Upper lobe of left lung (tissue), 4 donors: ENCODE measurements at regions not wholly inside any gene's neighbourhood (a gene's known extent, or its start where the extent isn't known, plus 50 kb on each side); places are given as distances from the start of the nearest gene placed in this dataset.

Source experiments
- CTCF ChIP-seq, 6 experiments: fragments of 450-650 bp in 4 of 6; fragments of 200-600 bp in 2 of 6; sonication (generic) in 2 of 6; IDR thresholded peaks; one replicate each; pipeline ENCODE4 v1.5.1; 2016 to 2019; ENCODE audit warnings: antibody characterized with exemption in 6 of 6
- POLR2A ChIP-seq, 4 donors: fragments of 450-650 bp; IDR thresholded peaks; one replicate each; pipeline ENCODE4 v1.5.1; 2016 to 2017; ENCODE audit warnings: antibody characterized with exemption in 4 of 4, mild to moderate bottlenecking in 2 of 4
- POLR2AphosphoS5 ChIP-seq, 2 donors: sonication (generic); formaldehyde crosslinking; IDR thresholded peaks; one replicate each; pipeline ENCODE4 v1.5.1; 2017; ENCODE audit warnings: antibody characterized with exemption in 2 of 2

- TF ChIP-seq POLR2A (IDR thresholded peaks at IDR 0.05) (no peak), CTCF (IDR thresholded peaks at IDR 0.05) (no peak), POLR2AphosphoS5 (IDR thresholded peaks at IDR 0.05) (no peak)
Observed at GRCh38 chr2:206863716-206864115, 75.6 kb upstream of the CPO start.
